Heart right ventricle (tissue), 16 donors: ENCODE measurements at regions not wholly inside any gene's neighbourhood (a gene's known extent, or its start where the extent isn't known, plus 50 kb on each side); places are given as distances from the start of the nearest gene placed in this dataset.

Experiments used
- ATAC-seq, 8 donors: fragments of 200-7000 bp; cut with Tn5 transposase; one replicate each; pipeline ENCODE4 v1.9.1; 2020; ENCODE audit warnings: mild to moderate bottlenecking in 8 of 8, moderate library complexity in 8 of 8, moderate number of reproducible peaks in 1 of 8
- DNase-seq, 2 donors: peaks; one replicate each; pipeline ENCODE4 v3.0.0-alpha.2; 2020
- H3K27ac ChIP-seq, 10 donors: fragments of 200-600 bp; sonication (generic) in 2 of 10; one replicate each; pipeline versions ENCODE4 v1.5.0 to v1.8.0; 2020 to 2022; ENCODE audit warnings: mild to moderate bottlenecking in 3 of 10
- H3K27me3 ChIP-seq, 7 donors: fragments of 200-600 bp; one replicate each; pipeline ENCODE4 v1.8.0; 2021 to 2022; ENCODE audit warnings: mild to moderate bottlenecking in 2 of 7
- H3K36me3 ChIP-seq, 9 donors: fragments of 200-600 bp; sonication (generic) in 1 of 9; one replicate each; pipeline versions ENCODE4 v1.5.0 to v1.8.0; 2020 to 2022; ENCODE audit warnings: mild to moderate bottlenecking in 2 of 9
- H3K4me1 ChIP-seq, 9 donors: fragments of 200-600 bp; sonication (generic) in 1 of 9; one replicate each; pipeline versions ENCODE4 v1.5.0 to v1.8.0; 2020 to 2022; ENCODE audit warnings: mild to moderate bottlenecking in 4 of 9
- H3K4me3 ChIP-seq, 10 donors: fragments of 200-600 bp; sonication (generic) in 2 of 10; one replicate each; pipeline versions ENCODE4 v1.5.0 to v1.8.0; 2020 to 2022; ENCODE audit warnings: mild to moderate bottlenecking in 7 of 10, moderate library complexity in 2 of 10
- H3K9me3 ChIP-seq, 11 donors: fragments of 200-600 bp in 10 of 11; sonication (generic) in 2 of 11; one replicate each; pipeline versions ENCODE4 v1.5.0 to v1.8.0; 2013 to 2022; ENCODE audit warnings: mild to moderate bottlenecking in 2 of 11, control low read depth in 1 of 11, moderate library complexity in 1 of 11
- CTCF ChIP-seq, 9 donors: fragments of 200-600 bp; sonication (generic) in 2 of 9; IDR thresholded peaks; one replicate each; pipeline versions ENCODE4 v1.5.0 to v1.8.0; 2021 to 2022; ENCODE audit warnings: antibody characterized with exemption in 9 of 9, mild to moderate bottlenecking in 5 of 9, moderate library complexity in 1 of 9
- WGBS, 2 donors: extraction: QIAGEN DNeasy Blood & Tissue Kit; methylation state at CpG; one replicate each; pipeline ENCODE4 v1.1.7; 2013; ENCODE audit warnings: inconsistent platforms in 1 of 2; 5-methylcytosine and 5-hydroxymethylcytosine counted together
- intact Hi-C, 10 donors: fragments of 100-400 bp; cut with DNase I; formaldehyde crosslinking; loops; one replicate each; pipeline versions ENCODE4 v1.11.1 to v1.14.2; 2022
- donor health status: Arrhythmogenic right ventricular cardiomyopathy.
- donor health status: ischemic (EF 13 %, LVEDD 7.1; RV severe dilation, severe dysfunction).
- donor health status: healthy with polysubstance abuse.
- donor health status: DM: no; HTN: yes; CAD: no.
- donor health status: DM: no; HTN: no; CAD: no.
- donor health status: ischemic (EF 25% LVEDD 6.9; RV normal size, moderate dysfunction).
- donor health status: ischemic (EF 25% LVEDD 5.7; RV mildly dilated, moderate dysfunction).
- donor health status: healthy.
- donor health status: DM: yes; HTN: yes; CAD: no.
- donor health status: Ischemic cardiomyopathy.
- donor health status: ischemic (EF 35%, LVEDD 5.7; RV mildly dilated, moderate dysfunction).
- donor health status: nonischemic (EF 11% LVEDD 7.7; RV severe dilation, severe dysfunction).
- donor health status: DM: yes; HTN: yes; CAD: no.
- donor health status: PGD.
- donor health status: ischemic (EF 29% LVEDD 5.4; RV normal size, mild dysfunction).
- donor health status: nonischemic (EF 23%, LVEDD 6.1; RV moderate dilation, normal function).

- H3K27me3 ChIP-seq, result no peaks in the 10 kb centered on the region
- H3K27ac ChIP-seq, result no peak overlapping the region
- peak in 1 of 8 donors; percentile 47 for ATAC-seq
- no peak for TF ChIP-seq CTCF (IDR thresholded peaks at IDR 0.05)
- no peaks in the 10 kb centered on the region for H3K36me3 ChIP-seq
- no peak overlapping the region for H3K4me3 ChIP-seq
- peaks cover 0 to 5% (median 0%) of the 10 kb centered on the region in 9 donors for H3K4me1 ChIP-seq
- WGBS, 2 donors, result 64 to 66% methylated on average over 9 of the region's 9 CpGs
- no peak for DNase-seq
- intact Hi-C loops, result loop anchor here in 1 of 10 donors (10.0 kb wide), 1 partner anchor 354 kb away; no protein-coding TSS in a partner anchor
- no peaks in the 10 kb centered on the region for H3K9me3 ChIP-seq
Measured at GRCh38 chr18:41390309-41390708, 564.7 kb upstream of the PIK3C3 start.

GRCh38 chr18:41378598-41378997, 576.4 kb upstream of the PIK3C3 start:
- WGBS, 2 donors, result 47 to 48% methylated on average over 5 of the region's 5 CpGs
- no peak for ATAC-seq

GRCh38 chr18:41373612-41374011, 581.4 kb upstream of the PIK3C3 start:
- DNase-seq, result no peak
- intact Hi-C loops, result loop anchor here in 1 of 10 donors (10.0 kb wide), 1 partner anchor 939 kb away; no protein-coding TSS in a partner anchor
- H3K9me3 ChIP-seq, result no peaks in the 10 kb centered on the region
- no peaks in the 10 kb centered on the region for H3K27me3 ChIP-seq
- H3K4me3 ChIP-seq, result no peak overlapping the region
- no peak for TF ChIP-seq CTCF (IDR thresholded peaks at IDR 0.05)
- no peaks in the 10 kb centered on the region for H3K36me3 ChIP-seq
- peaks cover 0 to 5% (median 0%) of the 10 kb centered on the region in 9 donors for H3K4me1 ChIP-seq
- H3K27ac ChIP-seq, result no peak overlapping the region
- no peak for ATAC-seq

More at GRCh38 chr18:41378598-41378997, 576.4 kb upstream of the PIK3C3 start:
- H3K9me3 ChIP-seq, result no peaks in the 10 kb centered on the region
- H3K4me1 ChIP-seq, result no peaks in the 10 kb centered on the region
- no peaks in the 10 kb centered on the region for H3K36me3 ChIP-seq
- no peak for DNase-seq
- intact Hi-C loops, result loop anchor here in 1 of 10 donors (10.0 kb wide), 1 partner anchor 944 kb away; no protein-coding TSS in a partner anchor
- TF ChIP-seq CTCF (IDR thresholded peaks at IDR 0.05), result peak in 2 of 9 donors; percentile 9 to 33
- no peaks in the 10 kb centered on the region for H3K27me3 ChIP-seq
- no peak overlapping the region for H3K27ac ChIP-seq
- H3K4me3 ChIP-seq, result no peak overlapping the region

GRCh38 chr18:41372046-41372665, 582.9 kb upstream of the PIK3C3 start:
- DNase-seq (no peak), ATAC-seq (peak in 1 of 8 donors; percentile 39)
- no peak for TF ChIP-seq CTCF (IDR thresholded peaks at IDR 0.05)
- peaks cover 0 to 5% (median 0%) of the 10 kb centered on the region in 9 donors for H3K4me1 ChIP-seq
- no peaks in the 10 kb centered on the region for H3K27me3 ChIP-seq
- no peaks in the 10 kb centered on the region for H3K36me3 ChIP-seq
- 82 to 85% methylated on average over 10 of the region's 10 CpGs for WGBS, 2 donors
- H3K27ac ChIP-seq, result peak overlapping the region in 1 of 10 donors; percentile 35
- intact Hi-C loops, result loop anchor here in 1 of 10 donors (10.0 kb wide), 1 partner anchor 937 kb away; no protein-coding TSS in a partner anchor
- no peaks in the 10 kb centered on the region for H3K9me3 ChIP-seq
- no peak overlapping the region for H3K4me3 ChIP-seq
